Heart left ventricle (tissue), 16 donors: ENCODE measurements at regions not wholly inside any gene's neighbourhood (a gene's known extent, or its start where the extent isn't known, plus 50 kb on each side); places are given as distances from the start of the nearest gene placed in this dataset.
"Not testable (repeated sequence)": the region's sequence is repeated elsewhere in the genome, so short reads cannot be mapped to it uniquely, and the experiment has no call there.

Source experiments
- ATAC-seq, 4 donors: fragments of 200-7000 bp; cut with Tn5 transposase; one replicate each; pipeline ENCODE4 v1.9.1; 2020 to 2022; ENCODE audit warnings: moderate library complexity in 4 of 4, mild to moderate bottlenecking in 3 of 4, moderate number of reproducible peaks in 1 of 4
- DNase-seq, 5 donors: peaks; one replicate each; pipeline ENCODE4 v3.0.0-alpha.2; 2020
- H3K27ac ChIP-seq, 12 donors: fragments of 200-600 bp; sonication (generic) in 4 of 12; one replicate each; pipeline versions ENCODE4 v1.5.0 to v1.8.0; 2016 to 2022; ENCODE audit warnings: mild to moderate bottlenecking in 2 of 12
- H3K27me3 ChIP-seq, 9 donors: fragments of 200-600 bp; sonication (generic) in 2 of 9; one replicate each; pipeline versions ENCODE4 v1.5.1 to v1.8.0; 2016 to 2022; ENCODE audit warnings: mild to moderate bottlenecking in 3 of 9
- H3K36me3 ChIP-seq, 9 donors: fragments of 200-600 bp; sonication (generic) in 2 of 9; one replicate each; pipeline versions ENCODE4 v1.5.0 to v1.8.0; 2018 to 2022; ENCODE audit warnings: mild to moderate bottlenecking in 2 of 9
- H3K4me1 ChIP-seq, 12 donors: fragments of 200-600 bp; sonication (generic) in 4 of 12; one replicate each; pipeline versions ENCODE4 v1.5.0 to v1.8.0; 2016 to 2022; ENCODE audit warnings: mild to moderate bottlenecking in 3 of 12
- H3K4me3 ChIP-seq, 12 donors: fragments of 200-600 bp; sonication (generic) in 4 of 12; one replicate each; pipeline versions ENCODE4 v1.5.0 to v1.8.0; 2017 to 2022; ENCODE audit warnings: mild to moderate bottlenecking in 9 of 12, moderate library complexity in 4 of 12
- H3K9me3 ChIP-seq, 12 donors: fragments of 200-600 bp; sonication (generic) in 4 of 12; one replicate each; pipeline versions ENCODE4 v1.5.0 to v1.8.0; 2016 to 2022; ENCODE audit warnings: mild to moderate bottlenecking in 1 of 12
- POLR2A ChIP-seq, 2 donors: fragments of 450-650 bp; IDR thresholded peaks; one replicate each; pipeline ENCODE4 v1.6.1; 2017; ENCODE audit warnings: antibody characterized with exemption in 2 of 2, mild to moderate bottlenecking in 2 of 2, moderate library complexity in 2 of 2
- WGBS, 4 donors: extraction: QIAGEN DNeasy Blood & Tissue Kit in 2 of 4; methylation state at CpG; one replicate each; pipeline versions ENCODE4 v1.1.5 to v1.1.7; 2013 to 2018; 5-methylcytosine and 5-hydroxymethylcytosine counted together
- intact Hi-C, 10 donors: fragments of 100-400 bp; cut with DNase I; formaldehyde crosslinking; loops; one replicate each; pipeline versions ENCODE4 v1.11.1 to v1.14.2; 2022
- TF ChIP-seq, protein P1 (sequence below), 12 donors: fragments of 200-600 bp; sonication (generic) in 4 of 12; IDR thresholded peaks; one replicate each; pipeline versions ENCODE4 v1.5.0 to v1.8.0; 2018 to 2022; ENCODE audit warnings: antibody characterized with exemption in 12 of 12, mild to moderate bottlenecking in 5 of 12
- donor health status: ischemic (EF 13 %, LVEDD 7.1; RV severe dilation, severe dysfunction).
- donor health status: healthy with polysubstance abuse.
- donor health status: DM: no; HTN: yes; CAD: no.
- donor health status: DM: no; HTN: no; CAD: no.
- donor health status: ischemic (EF 25% LVEDD 6.9; RV normal size, moderate dysfunction).
- donor health status: ischemic (EF 25% LVEDD 5.7; RV mildly dilated, moderate dysfunction).
- donor health status: healthy.
- donor health status: DM: yes; HTN: yes; CAD: no.
- donor health status: ischemic (EF 35%, LVEDD 5.7; RV mildly dilated, moderate dysfunction).
- donor health status: nonischemic (EF 11% LVEDD 7.7; RV severe dilation, severe dysfunction).
- donor health status: DM: yes; HTN: yes; CAD: no.
- donor health status: PGD.
- donor health status: ischemic (EF 29% LVEDD 5.4; RV normal size, mild dysfunction).
- donor health status: nonischemic (EF 23%, LVEDD 6.1; RV moderate dilation, normal function).

DNA sequence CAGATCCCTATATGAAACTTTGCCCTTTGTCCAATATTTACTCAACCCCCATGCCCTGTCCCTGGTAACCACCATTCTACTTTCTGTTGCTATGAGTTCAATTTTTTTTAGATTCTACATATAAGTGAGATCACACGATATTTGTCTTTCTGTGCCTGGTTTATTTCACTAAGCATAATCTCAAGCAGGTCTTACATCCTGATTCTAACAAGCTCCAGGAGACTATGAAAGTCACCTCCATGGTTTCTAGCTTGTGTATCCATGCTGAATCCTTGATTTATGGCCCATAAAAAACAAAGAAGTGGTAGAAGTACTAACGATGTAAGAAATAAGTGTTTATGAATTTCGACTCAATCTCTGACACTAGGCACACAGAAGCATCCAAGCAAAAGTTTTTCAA lies 68.0 kb downstream of the OR5AK2 start:
- no peaks in the 10 kb centered on the region for H3K36me3 ChIP-seq
- peaks cover 0 to 8% (median 0%) of the 10 kb centered on the region in 12 donors for H3K9me3 ChIP-seq
- intact Hi-C loops, result loop anchor here in 1 of 10 donors (10.0 kb wide), 1 partner anchor 62 kb away; no protein-coding TSS in a partner anchor
- H3K27ac ChIP-seq, result no peak overlapping the region
- no peaks in the 10 kb centered on the region for H3K27me3 ChIP-seq
- DNase-seq (no peak), ATAC-seq (no peak)
- TF ChIP-seq, protein P1, sequence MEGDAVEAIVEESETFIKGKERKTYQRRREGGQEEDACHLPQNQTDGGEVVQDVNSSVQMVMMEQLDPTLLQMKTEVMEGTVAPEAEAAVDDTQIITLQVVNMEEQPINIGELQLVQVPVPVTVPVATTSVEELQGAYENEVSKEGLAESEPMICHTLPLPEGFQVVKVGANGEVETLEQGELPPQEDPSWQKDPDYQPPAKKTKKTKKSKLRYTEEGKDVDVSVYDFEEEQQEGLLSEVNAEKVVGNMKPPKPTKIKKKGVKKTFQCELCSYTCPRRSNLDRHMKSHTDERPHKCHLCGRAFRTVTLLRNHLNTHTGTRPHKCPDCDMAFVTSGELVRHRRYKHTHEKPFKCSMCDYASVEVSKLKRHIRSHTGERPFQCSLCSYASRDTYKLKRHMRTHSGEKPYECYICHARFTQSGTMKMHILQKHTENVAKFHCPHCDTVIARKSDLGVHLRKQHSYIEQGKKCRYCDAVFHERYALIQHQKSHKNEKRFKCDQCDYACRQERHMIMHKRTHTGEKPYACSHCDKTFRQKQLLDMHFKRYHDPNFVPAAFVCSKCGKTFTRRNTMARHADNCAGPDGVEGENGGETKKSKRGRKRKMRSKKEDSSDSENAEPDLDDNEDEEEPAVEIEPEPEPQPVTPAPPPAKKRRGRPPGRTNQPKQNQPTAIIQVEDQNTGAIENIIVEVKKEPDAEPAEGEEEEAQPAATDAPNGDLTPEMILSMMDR (IDR thresholded peaks at IDR 0.05), result no peak
- TF ChIP-seq POLR2A (IDR thresholded peaks at IDR 0.05), result no peak
- H3K4me3 ChIP-seq, result no peak overlapping the region
- no peaks in the 10 kb centered on the region for H3K4me1 ChIP-seq
- WGBS, 4 donors, result 83 to 89% (median 85%) methylated on average over 3 of the region's 3 CpGs

DNA sequence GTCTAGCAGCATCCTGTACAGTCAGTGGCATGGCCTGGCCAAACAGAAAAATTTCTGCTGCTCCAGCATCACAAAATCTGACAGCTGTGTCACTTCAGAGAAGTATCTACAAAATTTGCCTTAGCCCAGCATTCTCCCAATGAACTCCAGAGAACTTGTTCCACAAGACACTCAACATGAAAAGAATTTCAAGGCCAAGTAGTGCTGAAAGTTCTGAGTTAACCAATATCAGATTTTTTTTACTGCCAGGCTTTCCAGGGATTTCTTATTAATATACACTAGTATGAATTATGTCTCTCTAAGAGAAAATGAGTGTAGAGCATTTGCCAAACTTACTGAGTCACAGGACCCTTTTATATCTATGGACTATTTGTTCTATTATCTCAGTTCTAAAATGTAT lies 68.8 kb downstream of the OR5AK2 start:
- DNase-seq (no peak), ATAC-seq (no peak)
- Histone ChIP-seq H3K36me3 (no peaks in the 10 kb centered on the region), H3K4me1 (no peaks in the 10 kb centered on the region), H3K27ac (no peak overlapping the region), H3K4me3 (no peak overlapping the region), H3K27me3 (no peaks in the 10 kb centered on the region), H3K9me3 (peaks cover 0 to 13% (median under 1%) of the 10 kb centered on the region in 12 donors)
- intact Hi-C loops, result loop anchor here in 1 of 10 donors (10.0 kb wide), 1 partner anchor 63 kb away; no protein-coding TSS in a partner anchor
- no peak for TF ChIP-seq POLR2A (IDR thresholded peaks at IDR 0.05)
- TF ChIP-seq, protein P1 (IDR thresholded peaks at IDR 0.05), result no peak

DNA sequence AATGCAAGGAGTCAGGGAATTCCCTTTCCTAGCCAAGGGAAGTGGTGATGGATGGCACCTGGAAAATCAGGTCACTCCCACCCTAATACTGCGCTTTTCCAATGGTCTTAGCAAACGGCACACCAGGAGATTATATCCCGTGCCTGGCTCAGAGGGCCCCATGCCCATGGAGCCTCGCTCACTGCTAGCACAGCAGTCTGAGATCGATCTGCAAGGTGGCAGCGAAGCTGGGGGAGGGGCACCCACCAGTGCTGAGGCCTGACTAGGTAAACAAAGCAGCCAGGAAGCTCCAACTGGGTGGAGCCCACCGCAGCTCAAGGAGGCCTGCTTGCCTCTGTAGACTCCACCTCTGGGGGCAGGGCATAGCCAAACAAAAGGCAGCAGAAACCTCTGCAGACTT lies 74.2 kb downstream of the OR5AK2 start:
- ATAC-seq, H3K27ac ChIP-seq, intact Hi-C loops, H3K27me3 ChIP-seq, H3K4me1 ChIP-seq, H3K36me3 ChIP-seq, H3K4me3 ChIP-seq: not testable (repeated sequence)
- 82 to 90% (median 88%) methylated on average over 5 to 7 of the region's 7 CpGs for WGBS, 4 donors
- DNase-seq, result peak in 1 of 5 donors; percentile 59
- H3K9me3 ChIP-seq, result peaks cover 0 to 24% (median 7%) of the 10 kb centered on the region in 12 donors

DNA sequence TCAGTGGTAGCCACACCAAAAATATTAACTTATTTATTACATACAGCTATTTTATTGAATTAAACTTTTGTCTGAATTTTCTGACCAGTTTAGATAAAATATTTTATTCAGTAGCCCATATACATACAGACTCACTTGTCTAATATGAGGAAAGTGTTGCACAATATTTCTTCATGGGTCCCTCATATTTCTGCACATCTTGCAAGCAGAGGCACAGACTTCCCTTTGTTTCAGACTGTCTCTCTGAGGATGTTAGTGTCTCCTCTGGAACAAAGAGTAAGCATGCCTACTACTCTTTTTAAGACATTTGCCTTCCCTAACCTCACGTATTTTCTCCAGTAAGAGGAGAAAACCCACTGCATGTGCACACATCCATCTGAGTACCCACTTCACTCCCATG lies 81.2 kb downstream of the OR5AK2 start:
- TF ChIP-seq, protein P1 (IDR thresholded peaks at IDR 0.05), result no peak
- TF ChIP-seq POLR2A (IDR thresholded peaks at IDR 0.05), result no peak
- H3K27ac ChIP-seq, result no peak overlapping the region
- intact Hi-C loops, result no loop called here
- 80 to 87% (median 82%) methylated on average over 1 of the region's 1 CpG for WGBS, 4 donors
- no peak overlapping the region for H3K4me3 ChIP-seq
- DNase-seq (no peak), ATAC-seq (no peak)
- H3K4me1 ChIP-seq, result peaks cover 0 to 18% (median 0%) of the 10 kb centered on the region in 12 donors
- H3K9me3 ChIP-seq, result peaks cover 0 to 7% (median 0%) of the 10 kb centered on the region in 12 donors
- no peaks in the 10 kb centered on the region for H3K27me3 ChIP-seq
- H3K36me3 ChIP-seq, result no peaks in the 10 kb centered on the region

DNA sequence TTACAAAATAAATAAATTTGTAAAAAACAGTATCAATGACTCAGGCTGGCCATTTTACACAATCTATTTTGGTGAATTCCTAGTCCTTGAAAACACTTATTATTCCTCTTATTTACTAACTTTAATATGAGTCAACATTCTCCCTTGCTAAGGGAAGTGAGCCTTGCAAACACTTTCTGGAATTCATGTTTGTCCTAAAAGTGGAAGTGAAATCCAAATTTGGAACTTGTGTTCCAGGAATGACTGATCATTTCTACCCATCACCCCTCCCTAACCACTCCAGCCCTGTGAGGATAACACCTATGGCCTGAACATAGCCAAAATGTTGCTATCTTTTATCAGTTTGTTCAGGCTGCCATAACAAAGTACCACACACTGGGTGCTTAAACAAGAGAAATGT lies 83.1 kb downstream of the OR5AK2 start:
- H3K4me1 ChIP-seq, result peaks cover 0 to 18% (median 0%) of the 10 kb centered on the region in 12 donors
- no peaks in the 10 kb centered on the region for H3K27me3 ChIP-seq
- intact Hi-C loops, result no loop called here
- ATAC-seq (peak in 1 of 4 donors; percentile 41), DNase-seq (no peak)
- peak overlapping the region in 5 of 12 donors; percentile 17 to 89 (median 44) for H3K27ac ChIP-seq
- no peak overlapping the region for H3K4me3 ChIP-seq
- H3K36me3 ChIP-seq, result no peaks in the 10 kb centered on the region
- H3K9me3 ChIP-seq, result peaks cover 0 to 7% (median 0%) of the 10 kb centered on the region in 12 donors
- TF ChIP-seq POLR2A (IDR thresholded peaks at IDR 0.05), result no peak
- TF ChIP-seq, protein P1 (IDR thresholded peaks at IDR 0.05), result no peak
